IMR-90 (cell line): ENCODE measurements at regions not wholly inside any gene's neighbourhood (a gene's known extent, or its start where the extent isn't known, plus 50 kb on each side); places are given as distances from the start of the nearest gene placed in this dataset.

Experiments
- ATAC-seq: fragments of 200-7000 bp; cut with Tn5 transposase; 2 replicates; pipeline ENCODE4 v1.9.1; 2020; ENCODE audit warnings: low read depth, mild to moderate bottlenecking, moderate library complexity
- BruUV-seq: library from RNA; stranded (reverse); fragments of 400-500 nt; replicated peaks from 2 replicates; lab custom pipeline; 2021; lab: Mats Ljungman, UMichigan
- CTCF ChIA-PET: fragments of 300-600 bp; formaldehyde crosslinking; extraction: SDS; loops from one replicate; lab custom pipeline; 2021; ENCODE audit warnings: antibody characterized with exemption; lab: Yijun Ruan, JAX
- POLR2A ChIA-PET: fragments of 300-600 bp; sonication (Branson Sonifier 250); formaldehyde crosslinking; loops from one replicate; lab custom pipeline; 2022; ENCODE audit warnings: antibody characterized with exemption; ENCODE audit not compliant: unreplicated experiment; lab: Charles Lee
- DNase-seq: peaks from one replicate; pipeline ENCODE4 v3.0.0; 2013
- H2AFZ ChIP-seq: replicated peaks from 2 replicates; pipeline ENCODE3; 2013; ENCODE audit warnings: low read length, mild to moderate bottlenecking; ENCODE audit not compliant: poor library complexity
- H2AK5ac ChIP-seq: 2 replicates; pipeline ENCODE4 v1.6.1; 2013; ENCODE audit warnings: low read depth, low read length, inconsistent platforms
- H2AK9ac ChIP-seq: replicated peaks from 2 replicates; pipeline ENCODE3; 2013; ENCODE audit warnings: mild to moderate bottlenecking, low read depth, low read length, moderate library complexity; ENCODE audit not compliant: poor library complexity
- H2BK120ac ChIP-seq: 2 replicates; pipeline ENCODE4 v1.6.1; 2013; ENCODE audit warnings: low read depth, low read length, inconsistent platforms
- H2BK15ac ChIP-seq: 3 replicates; pipeline ENCODE4 v1.6.1; 2013; ENCODE audit warnings: low read depth, low read length, inconsistent platforms
- H2BK20ac ChIP-seq: 2 replicates; pipeline ENCODE4 v1.6.1; 2013; ENCODE audit warnings: low read depth, mild to moderate bottlenecking, inconsistent platforms, low read length, moderate library complexity
- H2BK5ac ChIP-seq: 2 replicates; pipeline ENCODE4 v1.6.1; 2013; ENCODE audit warnings: mild to moderate bottlenecking, low read depth, low read length, inconsistent platforms; ENCODE audit not compliant: poor library complexity, severe bottlenecking
- H3K14ac ChIP-seq: replicated peaks from 2 replicates; pipeline ENCODE4 v1.6.1; 2013; ENCODE audit warnings: low read depth, low read length, inconsistent platforms
- H3K18ac ChIP-seq: 2 replicates; pipeline ENCODE4 v1.6.1; 2013; ENCODE audit warnings: low read depth, low read length, control low read depth
- H3K23ac ChIP-seq: 2 replicates; pipeline ENCODE4 v1.6.1; 2013; ENCODE audit warnings: low read depth, low read length, inconsistent platforms
- H3K27ac ChIP-seq: 2 replicates; pipeline ENCODE4 v1.5.1; 2013; ENCODE audit warnings: mild to moderate bottlenecking, control low read depth, low read length; ENCODE audit not compliant: insufficient read depth
- H3K27me3 ChIP-seq: 2 replicates; pipeline ENCODE4 v1.6.1; 2013; ENCODE audit warnings: low read length; ENCODE audit not compliant: control insufficient read depth, insufficient read depth
- H3K36me3 ChIP-seq: 2 replicates; pipeline ENCODE4 v1.6.1; 2013; ENCODE audit warnings: low read length, mixed read lengths; ENCODE audit not compliant: control insufficient read depth, insufficient read depth
- H3K4ac ChIP-seq: 2 replicates; pipeline ENCODE4 v1.6.1; 2013; ENCODE audit warnings: low read depth, low read length, inconsistent platforms
- H3K4me1 ChIP-seq: 2 replicates; pipeline ENCODE4 v1.6.1; 2013; ENCODE audit warnings: low read length, mixed read lengths; ENCODE audit not compliant: control insufficient read depth, insufficient read depth
- H3K4me2 ChIP-seq: 2 replicates; pipeline ENCODE4 v1.6.1; 2013; ENCODE audit warnings: low read depth, mild to moderate bottlenecking, control low read depth, low read length, moderate library complexity
- H3K4me3 ChIP-seq: 2 replicates; pipeline ENCODE4 v1.5.1; 2013; ENCODE audit warnings: low read depth, mild to moderate bottlenecking, control low read depth, low read length, moderate library complexity; ENCODE audit not compliant: insufficient read depth
- H3K56ac ChIP-seq: 2 replicates; pipeline ENCODE4 v1.6.1; 2013; ENCODE audit warnings: low read length, inconsistent platforms; ENCODE audit not compliant: insufficient read depth; ENCODE audit errors: extremely low read depth
- H3K79me1 ChIP-seq, 2 experiments: 2 replicates each; pipeline ENCODE4 v1.6.1; 2013; ENCODE audit warnings: low read length in 2 of 2, inconsistent platforms in 1 of 2, low read depth in 1 of 2
- H3K9ac ChIP-seq: 2 replicates; pipeline ENCODE4 v1.6.1; 2013; ENCODE audit warnings: low read depth, low read length, control low read depth
- H3K9me1 ChIP-seq: 2 replicates; pipeline ENCODE4 v1.6.1; 2013; ENCODE audit warnings: low read length, inconsistent platforms; ENCODE audit not compliant: insufficient read depth
- H3K9me3 ChIP-seq: 2 replicates; pipeline ENCODE4 v1.6.1; 2013; ENCODE audit warnings: low read length; ENCODE audit not compliant: control insufficient read depth, insufficient read depth
- H4K20me1 ChIP-seq: 2 replicates; pipeline ENCODE4 v1.6.1; 2013; ENCODE audit warnings: low read length, inconsistent platforms; ENCODE audit not compliant: insufficient read depth
- H4K5ac ChIP-seq: 2 replicates; pipeline ENCODE4 v1.6.1; 2013; ENCODE audit warnings: mild to moderate bottlenecking, low read depth, low read length, control low read depth
- H4K8ac ChIP-seq, 2 experiments: 2 replicates each; pipeline ENCODE4 v1.6.1; 2013; ENCODE audit warnings: low read depth in 2 of 2, low read length in 2 of 2, control low read depth in 1 of 2, inconsistent platforms in 1 of 2
- H4K91ac ChIP-seq: 2 replicates; pipeline ENCODE4 v1.6.1; 2013; ENCODE audit warnings: low read depth, low read length, inconsistent platforms; ENCODE audit not compliant: insufficient read depth
- BHLHE40 ChIP-seq: fragments of 150-350 bp; IDR thresholded peaks from 2 replicates; pipeline ENCODE4 v1.6.1; 2016; ENCODE audit warnings: mild to moderate bottlenecking, low read depth, low read length
- CEBPB ChIP-seq: IDR thresholded peaks from 2 replicates; pipeline ENCODE4 v1.6.1; 2012; ENCODE audit warnings: low read depth, low read length, improper control_type of control experiment
- CHD1 ChIP-seq: IDR thresholded peaks from 2 replicates; pipeline ENCODE4 v1.6.1; 2012; ENCODE audit warnings: low read depth, low read length, improper control_type of control experiment
- FOS ChIP-seq: fragments of 150-350 bp; IDR thresholded peaks from 2 replicates; pipeline ENCODE4 v1.6.1; 2016; ENCODE audit warnings: low read depth, low read length
- MAFK ChIP-seq: IDR thresholded peaks from 2 replicates; pipeline ENCODE4 v1.6.1; 2012; ENCODE audit warnings: low read depth, low read length, improper control_type of control experiment
- MAZ ChIP-seq: IDR thresholded peaks from 2 replicates; pipeline ENCODE4 v1.6.1; 2012; ENCODE audit warnings: low read depth, mild to moderate bottlenecking, low read length, improper control_type of control experiment, moderate library complexity, borderline replicate concordance
- MXI1 ChIP-seq: IDR thresholded peaks from 2 replicates; pipeline ENCODE4 v1.6.1; 2012; ENCODE audit warnings: low read depth, mild to moderate bottlenecking, low read length, moderate library complexity, borderline replicate concordance
- NFE2L2 ChIP-seq: fragments of 150-350 bp; IDR thresholded peaks from 2 replicates; pipeline ENCODE4 v1.6.1; 2016; ENCODE audit warnings: low read depth, mild to moderate bottlenecking, low read length
- POLR2A ChIP-seq: IDR thresholded peaks from 2 replicates; pipeline ENCODE4 v1.6.1; 2012; ENCODE audit warnings: mild to moderate bottlenecking, low read depth, low read length
- RAD21 ChIP-seq: IDR thresholded peaks from 2 replicates; pipeline ENCODE4 v1.6.1; 2012; ENCODE audit warnings: low read length, improper control_type of control experiment
- RCOR1 ChIP-seq: IDR thresholded peaks from 2 replicates; pipeline ENCODE4 v1.6.1; 2012; ENCODE audit warnings: mild to moderate bottlenecking, low read length, improper control_type of control experiment; ENCODE audit not compliant: insufficient replicate concordance
- RFX5 ChIP-seq: IDR thresholded peaks from 2 replicates; pipeline ENCODE4 v1.8.0; 2012; ENCODE audit warnings: low read depth, mild to moderate bottlenecking, low read length, moderate library complexity
- SMC3 ChIP-seq: fragments of 150-350 bp; IDR thresholded peaks from 2 replicates; pipeline ENCODE4 v1.6.1; 2016; ENCODE audit warnings: low read depth, mild to moderate bottlenecking, antibody characterized with exemption, low read length, moderate library complexity
- WGBS, 2 experiments: methylation state at CpG; one replicate each; pipeline versions ENCODE4 v1.1.5 to v1.1.7; 2013; ENCODE audit warnings: missing lambda C conversion rate in 2 of 2; ENCODE audit not compliant: insufficient read length in 1 of 2; ENCODE audit errors: extremely low coverage in 2 of 2; 5-methylcytosine and 5-hydroxymethylcytosine counted together
- dilution Hi-C: fragments of 300-500 bp; cut with HindIII; formaldehyde crosslinking; loops from one replicate; pipeline ENCODE4 v1.14.3; 2018; ENCODE audit warnings: low sequenced_read_pairs; ENCODE audit not compliant: unreplicated experiment
- in situ Hi-C: fragments of 300-500 bp; cut with MboI; formaldehyde crosslinking; loops from 3 replicates; pipeline ENCODE4 v1.14.3; 2019; ENCODE audit warnings: low sequenced_read_pairs, inconsistent platforms, mixed read lengths
- intact Hi-C: fragments of 100-400 bp; cut with micrococcal nuclease; formaldehyde crosslinking; loops from 2 replicates; pipeline ENCODE4 v1.10.0; 2022
- TF ChIP-seq, protein P1 (sequence below): conservative IDR thresholded peaks from 2 replicates; pipeline ENCODE4 v1.5.1; 2012; ENCODE audit warnings: mild to moderate bottlenecking, low read depth, low read length, improper control_type of control experiment
- TF ChIP-seq, protein P2 (sequence below): fragments of 150-350 bp; IDR thresholded peaks from 2 replicates; pipeline ENCODE4 v1.6.1; 2017; ENCODE audit warnings: mild to moderate bottlenecking, antibody characterized with exemption, low read length, low read depth
- TF ChIP-seq, protein P3 (sequence below): fragments of 150-350 bp; IDR thresholded peaks from 2 replicates; pipeline ENCODE4 v1.6.1; 2016; ENCODE audit warnings: low read depth, mild to moderate bottlenecking, low read length, moderate library complexity, borderline replicate concordance

DNA sequence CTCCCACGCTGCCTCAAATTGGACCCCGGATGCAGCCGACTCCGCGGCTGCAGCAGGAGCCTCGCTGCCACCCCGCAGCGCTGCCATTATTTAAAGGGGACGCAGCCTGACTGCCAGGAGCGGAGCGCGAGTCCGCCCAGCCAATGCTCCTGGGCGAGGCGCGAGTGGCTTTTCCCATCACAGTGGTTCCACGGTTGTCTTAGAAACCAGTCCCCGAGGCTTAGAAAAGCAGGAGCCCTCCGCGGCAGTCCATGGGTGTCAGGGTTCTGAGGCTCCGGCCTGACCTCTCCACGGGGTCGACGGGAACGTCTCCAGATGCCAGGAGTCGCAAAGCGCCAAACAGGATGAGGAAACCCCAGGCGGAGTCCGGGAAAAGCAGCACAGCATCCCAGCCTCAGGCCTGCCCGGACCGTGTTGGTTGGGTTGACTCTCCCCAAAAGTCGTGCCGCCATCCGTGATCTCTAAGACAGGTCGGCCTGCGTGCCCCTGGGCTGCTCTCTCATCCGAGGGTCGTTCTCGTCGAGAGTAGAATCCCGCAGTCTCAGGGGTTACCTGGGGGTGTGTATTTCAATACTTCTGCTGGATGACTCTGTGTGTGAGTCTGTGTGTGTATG, 975.8 kb upstream of the DEFB115 start:
- Histone ChIP-seq H3K9me3 (no peaks in the 10 kb centered on the region), H4K20me1 (no peaks in the 10 kb centered on the region), H2AK9ac (no peak overlapping the region), H3K18ac (no peak overlapping the region), H3K36me3 (no peaks in the 10 kb centered on the region), H3K4me2 (no peak overlapping the region), H2AK5ac (no peak overlapping the region), H3K14ac (no peak overlapping the region), H3K27ac (no peak overlapping the region), H2BK15ac (no peak overlapping the region), H2BK20ac (no peak overlapping the region), H3K9ac (no peak overlapping the region), H3K4me1 (no peaks in the 10 kb centered on the region), H3K4me3 (no peak overlapping the region), H2BK5ac (no peak overlapping the region), H3K27me3 (0 out of 2 replicates have a peak, but pooled peaks cover 1% of the 10 kb centered on the region), H4K91ac (no peak overlapping the region), H3K79me1 (no peaks in the 10 kb centered on the region), H3K56ac (no peak overlapping the region), H2AFZ (no peak overlapping the region), H3K9me1 (no peaks in the 10 kb centered on the region), H4K8ac (no peak overlapping the region), H3K23ac (no peak overlapping the region), H3K4ac (no peak overlapping the region), H2BK120ac (no peak overlapping the region), H4K5ac (no peak overlapping the region)
- no TSS peak for BruUV-seq
- intact Hi-C loops: no loop called here
- POLR2A ChIA-PET: no interaction called here
- in situ Hi-C loops: no loop called here
- TF ChIP-seq, protein P1, sequence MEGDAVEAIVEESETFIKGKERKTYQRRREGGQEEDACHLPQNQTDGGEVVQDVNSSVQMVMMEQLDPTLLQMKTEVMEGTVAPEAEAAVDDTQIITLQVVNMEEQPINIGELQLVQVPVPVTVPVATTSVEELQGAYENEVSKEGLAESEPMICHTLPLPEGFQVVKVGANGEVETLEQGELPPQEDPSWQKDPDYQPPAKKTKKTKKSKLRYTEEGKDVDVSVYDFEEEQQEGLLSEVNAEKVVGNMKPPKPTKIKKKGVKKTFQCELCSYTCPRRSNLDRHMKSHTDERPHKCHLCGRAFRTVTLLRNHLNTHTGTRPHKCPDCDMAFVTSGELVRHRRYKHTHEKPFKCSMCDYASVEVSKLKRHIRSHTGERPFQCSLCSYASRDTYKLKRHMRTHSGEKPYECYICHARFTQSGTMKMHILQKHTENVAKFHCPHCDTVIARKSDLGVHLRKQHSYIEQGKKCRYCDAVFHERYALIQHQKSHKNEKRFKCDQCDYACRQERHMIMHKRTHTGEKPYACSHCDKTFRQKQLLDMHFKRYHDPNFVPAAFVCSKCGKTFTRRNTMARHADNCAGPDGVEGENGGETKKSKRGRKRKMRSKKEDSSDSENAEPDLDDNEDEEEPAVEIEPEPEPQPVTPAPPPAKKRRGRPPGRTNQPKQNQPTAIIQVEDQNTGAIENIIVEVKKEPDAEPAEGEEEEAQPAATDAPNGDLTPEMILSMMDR: no peak
- no peak for TF ChIP-seq NFE2L2
- TF ChIP-seq BHLHE40: no peak
- TF ChIP-seq, protein P2, sequence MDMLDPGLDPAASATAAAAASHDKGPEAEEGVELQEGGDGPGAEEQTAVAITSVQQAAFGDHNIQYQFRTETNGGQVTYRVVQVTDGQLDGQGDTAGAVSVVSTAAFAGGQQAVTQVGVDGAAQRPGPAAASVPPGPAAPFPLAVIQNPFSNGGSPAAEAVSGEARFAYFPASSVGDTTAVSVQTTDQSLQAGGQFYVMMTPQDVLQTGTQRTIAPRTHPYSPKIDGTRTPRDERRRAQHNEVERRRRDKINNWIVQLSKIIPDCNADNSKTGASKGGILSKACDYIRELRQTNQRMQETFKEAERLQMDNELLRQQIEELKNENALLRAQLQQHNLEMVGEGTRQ: no peak
- TF ChIP-seq RAD21: no peak
- TF ChIP-seq, protein P3, sequence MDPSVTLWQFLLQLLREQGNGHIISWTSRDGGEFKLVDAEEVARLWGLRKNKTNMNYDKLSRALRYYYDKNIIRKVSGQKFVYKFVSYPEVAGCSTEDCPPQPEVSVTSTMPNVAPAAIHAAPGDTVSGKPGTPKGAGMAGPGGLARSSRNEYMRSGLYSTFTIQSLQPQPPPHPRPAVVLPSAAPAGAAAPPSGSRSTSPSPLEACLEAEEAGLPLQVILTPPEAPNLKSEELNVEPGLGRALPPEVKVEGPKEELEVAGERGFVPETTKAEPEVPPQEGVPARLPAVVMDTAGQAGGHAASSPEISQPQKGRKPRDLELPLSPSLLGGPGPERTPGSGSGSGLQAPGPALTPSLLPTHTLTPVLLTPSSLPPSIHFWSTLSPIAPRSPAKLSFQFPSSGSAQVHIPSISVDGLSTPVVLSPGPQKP: no peak
- TF ChIP-seq RFX5: no peak
- no peak for TF ChIP-seq FOS
- TF ChIP-seq MAZ: no peak
- TF ChIP-seq RCOR1: no peak
- no peak for TF ChIP-seq POLR2A
- no peak for TF ChIP-seq CHD1
- no peak for TF ChIP-seq MXI1
- TF ChIP-seq SMC3: no peak
- no peak for TF ChIP-seq CEBPB
- no peak for TF ChIP-seq MAFK
- ATAC-seq (no peak), DNase-seq (no peak)
- CTCF ChIA-PET: no interaction called here
- dilution Hi-C loops: no loop called here
- WGBS, 2 experiments: 44% methylated on average over 12 of the region's 41 CpGs; no CpG with 5 or more reads in 1 of the 2 experiments
